ENCODE measurements at regions not wholly inside any gene's neighbourhood (a gene's known extent, or its start where the extent isn't known, plus 50 kb on each side); places are given as distances from the start of the nearest gene placed in this dataset.

DNA sequence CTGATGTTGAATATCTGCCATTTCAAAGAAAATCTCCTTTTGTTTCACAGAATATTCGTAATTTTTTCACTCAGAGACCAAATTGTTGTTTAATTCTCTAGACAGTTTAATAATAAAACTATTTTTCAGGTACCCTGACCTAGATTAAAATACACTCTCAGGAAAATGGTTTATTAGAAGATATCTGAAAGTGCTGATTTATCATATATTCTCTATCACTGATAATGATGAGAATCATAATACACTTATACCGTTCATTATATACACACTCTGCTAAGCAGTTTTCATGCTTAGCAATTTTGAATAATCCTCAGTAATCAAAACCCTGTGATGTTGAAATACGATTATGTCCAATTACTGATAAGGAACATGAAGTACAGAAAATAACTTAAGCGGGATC, 772.9 kb upstream of the CRIM1 start:
- TF ChIP-seq, protein P1, sequence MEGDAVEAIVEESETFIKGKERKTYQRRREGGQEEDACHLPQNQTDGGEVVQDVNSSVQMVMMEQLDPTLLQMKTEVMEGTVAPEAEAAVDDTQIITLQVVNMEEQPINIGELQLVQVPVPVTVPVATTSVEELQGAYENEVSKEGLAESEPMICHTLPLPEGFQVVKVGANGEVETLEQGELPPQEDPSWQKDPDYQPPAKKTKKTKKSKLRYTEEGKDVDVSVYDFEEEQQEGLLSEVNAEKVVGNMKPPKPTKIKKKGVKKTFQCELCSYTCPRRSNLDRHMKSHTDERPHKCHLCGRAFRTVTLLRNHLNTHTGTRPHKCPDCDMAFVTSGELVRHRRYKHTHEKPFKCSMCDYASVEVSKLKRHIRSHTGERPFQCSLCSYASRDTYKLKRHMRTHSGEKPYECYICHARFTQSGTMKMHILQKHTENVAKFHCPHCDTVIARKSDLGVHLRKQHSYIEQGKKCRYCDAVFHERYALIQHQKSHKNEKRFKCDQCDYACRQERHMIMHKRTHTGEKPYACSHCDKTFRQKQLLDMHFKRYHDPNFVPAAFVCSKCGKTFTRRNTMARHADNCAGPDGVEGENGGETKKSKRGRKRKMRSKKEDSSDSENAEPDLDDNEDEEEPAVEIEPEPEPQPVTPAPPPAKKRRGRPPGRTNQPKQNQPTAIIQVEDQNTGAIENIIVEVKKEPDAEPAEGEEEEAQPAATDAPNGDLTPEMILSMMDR (IDR thresholded peaks at IDR 0.05) = no peak
- TF ChIP-seq, protein P2, sequence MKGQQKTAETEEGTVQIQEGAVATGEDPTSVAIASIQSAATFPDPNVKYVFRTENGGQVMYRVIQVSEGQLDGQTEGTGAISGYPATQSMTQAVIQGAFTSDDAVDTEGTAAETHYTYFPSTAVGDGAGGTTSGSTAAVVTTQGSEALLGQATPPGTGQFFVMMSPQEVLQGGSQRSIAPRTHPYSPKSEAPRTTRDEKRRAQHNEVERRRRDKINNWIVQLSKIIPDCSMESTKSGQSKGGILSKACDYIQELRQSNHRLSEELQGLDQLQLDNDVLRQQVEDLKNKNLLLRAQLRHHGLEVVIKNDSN (IDR thresholded peaks at IDR 0.05; ENCODE audit: borderline replicate concordance, low read depth) = no peak
- no peak for TF ChIP-seq RFX5 (IDR thresholded peaks at IDR 0.05; ENCODE audit: low read length)
- TF ChIP-seq RAD21 (IDR thresholded peaks at IDR 0.05; ENCODE audit: low read length) = no peak
- TF ChIP-seq, protein P3, sequence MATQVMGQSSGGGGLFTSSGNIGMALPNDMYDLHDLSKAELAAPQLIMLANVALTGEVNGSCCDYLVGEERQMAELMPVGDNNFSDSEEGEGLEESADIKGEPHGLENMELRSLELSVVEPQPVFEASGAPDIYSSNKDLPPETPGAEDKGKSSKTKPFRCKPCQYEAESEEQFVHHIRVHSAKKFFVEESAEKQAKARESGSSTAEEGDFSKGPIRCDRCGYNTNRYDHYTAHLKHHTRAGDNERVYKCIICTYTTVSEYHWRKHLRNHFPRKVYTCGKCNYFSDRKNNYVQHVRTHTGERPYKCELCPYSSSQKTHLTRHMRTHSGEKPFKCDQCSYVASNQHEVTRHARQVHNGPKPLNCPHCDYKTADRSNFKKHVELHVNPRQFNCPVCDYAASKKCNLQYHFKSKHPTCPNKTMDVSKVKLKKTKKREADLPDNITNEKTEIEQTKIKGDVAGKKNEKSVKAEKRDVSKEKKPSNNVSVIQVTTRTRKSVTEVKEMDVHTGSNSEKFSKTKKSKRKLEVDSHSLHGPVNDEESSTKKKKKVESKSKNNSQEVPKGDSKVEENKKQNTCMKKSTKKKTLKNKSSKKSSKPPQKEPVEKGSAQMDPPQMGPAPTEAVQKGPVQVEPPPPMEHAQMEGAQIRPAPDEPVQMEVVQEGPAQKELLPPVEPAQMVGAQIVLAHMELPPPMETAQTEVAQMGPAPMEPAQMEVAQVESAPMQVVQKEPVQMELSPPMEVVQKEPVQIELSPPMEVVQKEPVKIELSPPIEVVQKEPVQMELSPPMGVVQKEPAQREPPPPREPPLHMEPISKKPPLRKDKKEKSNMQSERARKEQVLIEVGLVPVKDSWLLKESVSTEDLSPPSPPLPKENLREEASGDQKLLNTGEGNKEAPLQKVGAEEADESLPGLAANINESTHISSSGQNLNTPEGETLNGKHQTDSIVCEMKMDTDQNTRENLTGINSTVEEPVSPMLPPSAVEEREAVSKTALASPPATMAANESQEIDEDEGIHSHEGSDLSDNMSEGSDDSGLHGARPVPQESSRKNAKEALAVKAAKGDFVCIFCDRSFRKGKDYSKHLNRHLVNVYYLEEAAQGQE (IDR thresholded peaks at IDR 0.05; ENCODE audit: low read depth, low read length) = no peak
- TF ChIP-seq POLR2AphosphoS5 (IDR thresholded peaks at IDR 0.05; ENCODE audit: low read depth, low read length) = no peak
- TF ChIP-seq TAF1 (IDR thresholded peaks at IDR 0.05; ENCODE audit: borderline replicate concordance, low read depth, low read length) = no peak

All from SK-N-SH (cell line).